H9 (cell line): ENCODE measurements at regions not wholly inside any gene's neighbourhood (a gene's known extent, or its start where the extent isn't known, plus 50 kb on each side); places are given as distances from the start of the nearest gene placed in this dataset.

Experiments
- DNase-seq: peaks from one replicate; pipeline ENCODE4 v3.0.0-alpha.2; 2017
- H2AFZ ChIP-seq: one replicate; pipeline ENCODE4 v1.6.1; 2013; ENCODE audit warnings: mild to moderate bottlenecking, low read length, control low read depth, moderate library complexity
- H2AK5ac ChIP-seq: 2 replicates; pipeline ENCODE4 v1.6.1; 2013; ENCODE audit warnings: low read length, control low read depth, mixed read lengths; ENCODE audit not compliant: insufficient read length
- H2BK120ac ChIP-seq: one replicate; pipeline ENCODE4 v1.6.1; 2013; ENCODE audit warnings: low read depth, mild to moderate bottlenecking, low read length, control low read depth, inconsistent platforms; ENCODE audit not compliant: poor library complexity, severe bottlenecking
- H2BK12ac ChIP-seq: 2 replicates; pipeline ENCODE4 v1.6.1; 2013; ENCODE audit warnings: low read length, control low read depth, mixed read lengths, low read depth; ENCODE audit not compliant: insufficient read length
- H2BK15ac ChIP-seq: 2 replicates; pipeline ENCODE4 v1.6.1; 2013; ENCODE audit warnings: low read depth, low read length, control low read depth
- H2BK20ac ChIP-seq: one replicate; pipeline ENCODE4 v1.6.1; 2013; ENCODE audit warnings: low read depth, mild to moderate bottlenecking, low read length, control low read depth, inconsistent platforms; ENCODE audit not compliant: poor library complexity, severe bottlenecking
- H2BK5ac ChIP-seq: 2 replicates; pipeline ENCODE4 v1.6.1; 2013; ENCODE audit warnings: low read length, control low read depth, mixed read lengths; ENCODE audit not compliant: insufficient read length
- H3K14ac ChIP-seq: 2 replicates; pipeline ENCODE4 v1.6.1; 2013; ENCODE audit warnings: low read length, control low read depth; ENCODE audit not compliant: insufficient read depth
- H3K18ac ChIP-seq: 2 replicates; pipeline ENCODE4 v1.6.1; 2013; ENCODE audit warnings: low read depth, mild to moderate bottlenecking, mixed read lengths, low read length, control low read depth; ENCODE audit not compliant: insufficient read length
- H3K23ac ChIP-seq: 2 replicates; pipeline ENCODE4 v1.6.1; 2013; ENCODE audit warnings: low read length, control low read depth, mixed read lengths, low read depth; ENCODE audit not compliant: insufficient read length
- H3K23me2 ChIP-seq: 2 replicates; pipeline ENCODE4 v1.6.1; 2013; ENCODE audit warnings: low read depth, mild to moderate bottlenecking, mixed read lengths, low read length, control low read depth; ENCODE audit not compliant: insufficient read length, poor library complexity, severe bottlenecking
- H3K27ac ChIP-seq: 2 replicates; pipeline ENCODE4 v1.5.1; 2013; ENCODE audit warnings: low read length, control low read depth, mixed read lengths, low read depth; ENCODE audit not compliant: insufficient read length
- H3K27me3 ChIP-seq: 2 replicates; pipeline ENCODE4 v1.6.1; 2013; ENCODE audit warnings: low read length, control low read depth, inconsistent platforms; ENCODE audit not compliant: insufficient read depth
- H3K4ac ChIP-seq: 2 replicates; pipeline ENCODE4 v1.6.1; 2013; ENCODE audit warnings: low read depth, mild to moderate bottlenecking, control low read depth, inconsistent platforms, low read length, moderate library complexity
- H3K4me1 ChIP-seq: 2 replicates; pipeline ENCODE4 v1.6.1; 2013; ENCODE audit warnings: low read length, control low read depth, inconsistent platforms; ENCODE audit not compliant: insufficient read depth
- H3K4me2 ChIP-seq: 2 replicates; pipeline ENCODE4 v1.6.1; 2013; ENCODE audit warnings: low read length, control low read depth, mixed read lengths; ENCODE audit not compliant: insufficient read length, insufficient read depth
- H3K56ac ChIP-seq: 2 replicates; pipeline ENCODE4 v1.6.1; 2013; ENCODE audit warnings: low read depth, mild to moderate bottlenecking, mixed read lengths, low read length, control low read depth; ENCODE audit not compliant: insufficient read length
- H3K79me1 ChIP-seq: 2 replicates; pipeline ENCODE4 v1.6.1; 2013; ENCODE audit warnings: low read depth, mild to moderate bottlenecking, moderate library complexity, low read length, control low read depth, inconsistent platforms; ENCODE audit not compliant: insufficient read depth, poor library complexity, severe bottlenecking
- H3K79me2 ChIP-seq: 2 replicates; pipeline ENCODE4 v1.6.1; 2013; ENCODE audit warnings: low read length, control low read depth, inconsistent platforms; ENCODE audit not compliant: insufficient read depth
- H3K9ac ChIP-seq: 2 replicates; pipeline ENCODE4 v1.6.1; 2013; ENCODE audit warnings: low read length, control low read depth, mixed read lengths; ENCODE audit not compliant: insufficient read length; ENCODE audit errors: extremely low read depth
- H3K9me3 ChIP-seq: one replicate; pipeline ENCODE4 v1.6.1; 2013; ENCODE audit warnings: low read depth, low read length, inconsistent platforms; ENCODE audit not compliant: control insufficient read depth
- H3T11ph ChIP-seq: one replicate; pipeline ENCODE4 v1.6.1; 2013; ENCODE audit warnings: mild to moderate bottlenecking, low read length, control low read depth, inconsistent platforms
- H4K20me1 ChIP-seq: one replicate; pipeline ENCODE4 v1.6.1; 2013; ENCODE audit not compliant: control insufficient read depth, insufficient read length, insufficient read depth
- H4K5ac ChIP-seq: 2 replicates; pipeline ENCODE4 v1.6.1; 2013; ENCODE audit warnings: low read depth, mild to moderate bottlenecking, mixed read lengths, low read length, control low read depth; ENCODE audit not compliant: insufficient read length
- H4K8ac ChIP-seq: replicated peaks from 2 replicates; pipeline ENCODE4 v1.6.1; 2013; ENCODE audit warnings: low read length, control low read depth, mixed read lengths, low read depth; ENCODE audit not compliant: insufficient read length
- H4K91ac ChIP-seq: 2 replicates; pipeline ENCODE4 v1.6.1; 2013; ENCODE audit warnings: low read depth, mild to moderate bottlenecking, moderate library complexity, mixed read lengths, low read length, control low read depth; ENCODE audit not compliant: insufficient read length
- H3K27ac Mint-ChIP-seq, 3 experiments: 2 replicates in 2 of 3; 3 replicates in 1 of 3; pipeline ENCODE4 v1.8.0; 2020 to 2021; ENCODE audit warnings: mixed read lengths in 3 of 3, mild to moderate bottlenecking in 1 of 3, moderate library complexity in 1 of 3
- H3K27me3 Mint-ChIP-seq: 2 replicates; pipeline ENCODE4 v1.8.0; 2021; ENCODE audit warnings: low read depth, mild to moderate bottlenecking, moderate library complexity, mixed read lengths
- H3K36me3 Mint-ChIP-seq, 3 experiments: 2 replicates in 2 of 3; 3 replicates in 1 of 3; pipeline ENCODE4 v1.8.0; 2020 to 2021; ENCODE audit warnings: low read depth in 3 of 3, mixed read lengths in 3 of 3; ENCODE audit not compliant: insufficient read depth in 1 of 3
- H3K4me1 Mint-ChIP-seq, 2 experiments: 2 replicates each; pipeline ENCODE4 v1.8.0; 2020; ENCODE audit warnings: mixed read lengths in 2 of 2
- H3K4me3 Mint-ChIP-seq, 2 experiments: 2 replicates in 1 of 2; 3 replicates in 1 of 2; pipeline ENCODE4 v1.8.0; 2020 to 2021; ENCODE audit warnings: mild to moderate bottlenecking in 2 of 2, mixed read lengths in 2 of 2, moderate library complexity in 1 of 2
- H3K9me3 Mint-ChIP-seq, 2 experiments: 2 replicates in 1 of 2; 3 replicates in 1 of 2; pipeline ENCODE4 v1.8.0; 2020; ENCODE audit warnings: mild to moderate bottlenecking in 2 of 2, mixed read lengths in 2 of 2, moderate library complexity in 1 of 2
- WGBS: extraction: QIAGEN DNeasy Blood & Tissue Kit; methylation state at CpG from one replicate; pipeline ENCODE4 v1.1.7; 2013; ENCODE audit warnings: missing lambda C conversion rate, low lambda C conversion rate, mixed read lengths; ENCODE audit not compliant: insufficient read length; ENCODE audit errors: extremely low coverage; 5-methylcytosine and 5-hydroxymethylcytosine counted together
- TF ChIP-seq, protein P1 (sequence below): fragments of 200-600 bp; sonication (generic); conservative IDR thresholded peaks from 3 replicates; pipeline ENCODE4 v1.8.0; 2021; ENCODE audit warnings: antibody characterized with exemption, mild to moderate bottlenecking

DNA sequence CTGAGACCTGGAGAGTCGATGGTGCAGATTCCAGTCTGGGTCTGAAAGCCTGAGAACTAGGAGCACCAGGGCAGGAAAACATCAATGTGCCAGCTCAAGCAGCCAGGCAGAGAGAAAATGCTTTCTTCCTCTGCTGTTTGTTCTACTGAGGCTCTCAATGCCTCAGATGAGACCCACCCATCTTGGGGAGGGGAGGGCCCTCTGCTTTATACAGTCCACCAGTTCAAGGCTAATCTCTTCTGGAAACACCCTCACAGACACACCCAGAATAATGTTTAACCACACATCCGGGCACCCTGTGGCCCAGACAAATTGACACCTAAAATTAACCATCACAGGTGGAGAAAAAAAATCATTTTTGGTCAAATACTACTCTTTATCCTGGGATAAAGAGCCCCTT is 89.3 kb upstream of the SLC22A23 start:
- H2BK5ac ChIP-seq: no peak overlapping the region
- no peaks in the 10 kb centered on the region for H4K20me1 ChIP-seq
- H3K79me1 ChIP-seq: no peaks in the 10 kb centered on the region
- H3K27me3 Mint-ChIP-seq: peaks cover 3% of the 10 kb centered on the region
- H2AFZ ChIP-seq: no peak overlapping the region
- H4K8ac ChIP-seq: no peak overlapping the region
- H3K27ac ChIP-seq: no peak overlapping the region
- H3K23me2 ChIP-seq: no peaks in the 10 kb centered on the region
- H3K23ac ChIP-seq: no peak overlapping the region
- no peak overlapping the region for H4K5ac ChIP-seq
- no CpG with 5 or more reads among the region's 2 CpGs for WGBS
- H3K4ac ChIP-seq: no peak overlapping the region
- H2AK5ac ChIP-seq: no peak overlapping the region
- DNase-seq: no peak
- H2BK120ac ChIP-seq: no peak overlapping the region
- no peak overlapping the region for H2BK20ac ChIP-seq
- no peaks in the 10 kb centered on the region; a peak in 1 of 7 replicates for H3K36me3 Mint-ChIP-seq
- peaks cover 0 to 2% of the 10 kb centered on the region in 2 experiments; a peak in 2 of 5 replicates for H3K9me3 Mint-ChIP-seq
- no peaks in the 10 kb centered on the region for H3K9me3 ChIP-seq
- H2BK12ac ChIP-seq: no peak overlapping the region
- no peak overlapping the region for H3K56ac ChIP-seq
- no peak overlapping the region for H3K4me2 ChIP-seq
- no peak overlapping the region for H3T11ph ChIP-seq
- H3K4me1 ChIP-seq: no peaks in the 10 kb centered on the region
- H3K14ac ChIP-seq: no peak overlapping the region
- H3K18ac ChIP-seq: no peak overlapping the region
- TF ChIP-seq, protein P1, sequence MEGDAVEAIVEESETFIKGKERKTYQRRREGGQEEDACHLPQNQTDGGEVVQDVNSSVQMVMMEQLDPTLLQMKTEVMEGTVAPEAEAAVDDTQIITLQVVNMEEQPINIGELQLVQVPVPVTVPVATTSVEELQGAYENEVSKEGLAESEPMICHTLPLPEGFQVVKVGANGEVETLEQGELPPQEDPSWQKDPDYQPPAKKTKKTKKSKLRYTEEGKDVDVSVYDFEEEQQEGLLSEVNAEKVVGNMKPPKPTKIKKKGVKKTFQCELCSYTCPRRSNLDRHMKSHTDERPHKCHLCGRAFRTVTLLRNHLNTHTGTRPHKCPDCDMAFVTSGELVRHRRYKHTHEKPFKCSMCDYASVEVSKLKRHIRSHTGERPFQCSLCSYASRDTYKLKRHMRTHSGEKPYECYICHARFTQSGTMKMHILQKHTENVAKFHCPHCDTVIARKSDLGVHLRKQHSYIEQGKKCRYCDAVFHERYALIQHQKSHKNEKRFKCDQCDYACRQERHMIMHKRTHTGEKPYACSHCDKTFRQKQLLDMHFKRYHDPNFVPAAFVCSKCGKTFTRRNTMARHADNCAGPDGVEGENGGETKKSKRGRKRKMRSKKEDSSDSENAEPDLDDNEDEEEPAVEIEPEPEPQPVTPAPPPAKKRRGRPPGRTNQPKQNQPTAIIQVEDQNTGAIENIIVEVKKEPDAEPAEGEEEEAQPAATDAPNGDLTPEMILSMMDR: no peak
- H3K79me2 ChIP-seq: no peaks in the 10 kb centered on the region
- H3K4me3 Mint-ChIP-seq: no peak overlapping the region
- H4K91ac ChIP-seq: no peak overlapping the region
- no peak overlapping the region for H2BK15ac ChIP-seq
- no peak overlapping the region for H3K27ac Mint-ChIP-seq
- no peaks in the 10 kb centered on the region for H3K27me3 ChIP-seq
- no peak overlapping the region for H3K9ac ChIP-seq
- no peaks in the 10 kb centered on the region for H3K4me1 Mint-ChIP-seq
